ENCODE measurements at regions not wholly inside any gene's neighbourhood (a gene's known extent, or its start where the extent isn't known, plus 50 kb on each side); places are given as distances from the start of the nearest gene placed in this dataset.
"Not testable (repeated sequence)": the region's sequence is repeated elsewhere in the genome, so short reads cannot be mapped to it uniquely, and the experiment has no call there.

GRCh38 chr5:108487951-108488350 lies 106.1 kb upstream of the FBXL17 start:
- ATAC-seq (ENCODE audit: low FRiP score) (no peak), DNase-seq (no peak)
- H3K4me3 ChIP-seq (ENCODE audit: low read length in 2 of 2): no peak overlapping the region
- intact Hi-C loops (cut with DNase I): no loop called here
- H3K4me1 ChIP-seq (ENCODE audit: control insufficient read depth in 1 of 2, insufficient read depth in 2 of 2, low read length in 2 of 2): no peaks in the 10 kb centered on the region
- H3K27me3 ChIP-seq (ENCODE audit: control insufficient read depth in 1 of 2, insufficient read depth in 2 of 2, low read length in 1 of 2): no peaks in the 10 kb centered on the region
- H3K9me3 ChIP-seq (ENCODE audit: control insufficient read depth, low read length): no peaks in the 10 kb centered on the region
- no peak overlapping the region for H3K27ac ChIP-seq (ENCODE audit: low read depth in 1 of 2, low read length in 2 of 2)
- no peaks in the 10 kb centered on the region for H3K36me3 ChIP-seq (ENCODE audit: control insufficient read depth in 1 of 2, insufficient read depth in 2 of 2, low read length in 1 of 2)
- WGBS, 2 donors: 34 to 39% methylated on average over 3 of the region's 3 CpGs

DNA sequence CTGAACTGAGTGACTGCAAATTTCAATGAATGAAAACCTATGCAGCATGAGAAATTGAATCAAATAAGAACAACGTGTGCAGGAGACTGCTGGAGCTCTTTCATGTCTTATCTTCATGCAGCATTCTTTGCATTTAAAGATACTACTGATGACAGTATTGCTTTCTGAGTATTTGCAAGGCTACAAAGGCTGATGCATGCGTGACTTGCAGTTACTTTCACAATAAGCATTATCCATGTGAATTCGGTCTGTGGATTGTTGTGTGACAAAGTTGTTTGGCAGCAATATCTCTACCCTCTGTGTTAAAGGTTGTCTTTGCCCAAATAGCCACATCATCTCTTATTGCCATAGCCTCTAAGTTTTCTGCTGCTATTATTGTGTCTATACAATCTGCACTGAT lies 102.1 kb upstream of the FBXL17 start:
- 70 to 74% methylated on average over 3 of the region's 3 CpGs for WGBS, 2 donors
- no peaks in the 10 kb centered on the region for H3K27me3 ChIP-seq (ENCODE audit: control insufficient read depth in 1 of 2, insufficient read depth in 2 of 2, low read length in 1 of 2)
- no peaks in the 10 kb centered on the region for H3K9me3 ChIP-seq (ENCODE audit: control insufficient read depth, low read length)
- H3K27ac ChIP-seq (ENCODE audit: low read depth in 1 of 2, low read length in 2 of 2): no peak overlapping the region
- no peak overlapping the region for H3K4me3 ChIP-seq (ENCODE audit: low read length in 2 of 2)
- no peak for ATAC-seq (ENCODE audit: low FRiP score)
- intact Hi-C loops (cut with DNase I): no loop called here
- H3K4me1 ChIP-seq (ENCODE audit: control insufficient read depth in 1 of 2, insufficient read depth in 2 of 2, low read length in 2 of 2): no peaks in the 10 kb centered on the region
- no peaks in the 10 kb centered on the region for H3K36me3 ChIP-seq (ENCODE audit: control insufficient read depth in 1 of 2, insufficient read depth in 2 of 2, low read length in 1 of 2)
- DNase-seq: no peak

DNA sequence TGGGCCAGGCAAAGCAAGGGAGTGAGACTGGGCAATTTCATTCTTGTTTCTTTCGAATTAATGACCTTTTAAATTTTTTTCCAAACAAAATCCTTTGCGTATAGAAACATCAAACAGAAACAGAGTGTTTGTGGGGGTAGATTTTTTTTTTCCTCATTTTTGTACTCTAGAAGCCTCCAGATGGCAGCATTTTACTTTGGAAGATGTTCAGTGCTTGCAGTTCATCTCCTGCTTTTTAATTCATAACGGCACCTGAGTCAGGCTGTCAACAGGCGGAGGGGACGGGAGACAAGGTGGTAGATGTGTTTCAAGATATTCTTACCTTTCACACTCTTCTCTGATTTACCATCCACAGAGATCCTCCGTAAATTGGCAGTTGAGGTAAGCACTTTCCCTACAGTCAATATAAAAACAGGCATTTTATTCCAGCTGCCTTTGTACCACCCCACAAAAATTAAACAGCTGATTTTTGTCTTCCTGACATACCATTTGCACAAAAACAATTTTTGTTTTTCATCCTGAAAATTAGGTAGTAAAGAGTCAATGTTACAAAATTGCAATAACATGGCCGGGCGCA lies 99.5 kb upstream of the FBXL17 start:
- Histone ChIP-seq H3K9me3 (ENCODE audit: control insufficient read depth, low read length) (no peaks in the 10 kb centered on the region), H3K27ac (ENCODE audit: low read depth in 1 of 2, low read length in 2 of 2) (no peak overlapping the region), H3K4me3 (ENCODE audit: low read length in 2 of 2) (no peak overlapping the region), H3K27me3 (ENCODE audit: control insufficient read depth in 1 of 2, insufficient read depth in 2 of 2, low read length in 1 of 2) (no peaks in the 10 kb centered on the region), H3K36me3 (ENCODE audit: control insufficient read depth in 1 of 2, insufficient read depth in 2 of 2, low read length in 1 of 2) (no peaks in the 10 kb centered on the region), H3K4me1 (ENCODE audit: control insufficient read depth in 1 of 2, insufficient read depth in 2 of 2, low read length in 2 of 2) (no peaks in the 10 kb centered on the region)
- ATAC-seq (ENCODE audit: low FRiP score) (no peak), DNase-seq (no peak)
- 38 to 43% methylated on average over 8 of the region's 8 CpGs for whole genome bisulfite sequencing, 2 donors
- intact Hi-C loops (cut with DNase I): no loop called here

GRCh38 chr5:108472237-108472636 lies 90.3 kb upstream of the FBXL17 start:
- no peak overlapping the region for H3K27ac ChIP-seq (ENCODE audit: low read depth in 1 of 2, low read length in 2 of 2)
- no peaks in the 10 kb centered on the region for H3K27me3 ChIP-seq (ENCODE audit: control insufficient read depth in 1 of 2, insufficient read depth in 2 of 2, low read length in 1 of 2)
- H3K4me3 ChIP-seq (ENCODE audit: low read length in 2 of 2): no peak overlapping the region
- no peaks in the 10 kb centered on the region for H3K36me3 ChIP-seq (ENCODE audit: control insufficient read depth in 1 of 2, insufficient read depth in 2 of 2, low read length in 1 of 2)
- ATAC-seq (ENCODE audit: low FRiP score) (no peak), DNase-seq (no peak)
- intact Hi-C loops (cut with DNase I): no loop called here
- 75 to 80% methylated on average over 3 of the region's 3 CpGs for WGBS, 2 donors
- H3K4me1 ChIP-seq (ENCODE audit: control insufficient read depth in 1 of 2, insufficient read depth in 2 of 2, low read length in 2 of 2): no peaks in the 10 kb centered on the region
- H3K9me3 ChIP-seq (ENCODE audit: control insufficient read depth, low read length): no peaks in the 10 kb centered on the region

DNA sequence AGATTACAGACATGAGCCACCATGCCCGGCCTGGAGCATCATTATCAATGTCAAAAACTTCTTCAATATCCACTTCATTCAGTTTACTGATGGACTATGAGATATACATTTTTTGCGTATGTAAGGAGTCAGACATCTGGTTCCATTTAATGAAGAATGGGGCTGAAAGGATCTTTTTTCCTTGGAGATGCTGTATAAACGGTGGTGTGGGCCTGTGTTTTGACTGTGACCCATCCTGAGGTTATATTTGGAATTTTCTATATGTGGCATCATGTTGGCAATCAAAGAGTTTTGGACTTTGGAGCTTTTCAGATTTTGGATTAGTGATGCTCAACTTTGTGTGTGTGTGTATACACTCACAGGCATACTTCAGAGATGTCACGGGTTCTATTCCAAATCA lies 85.7 kb upstream of the FBXL17 start:
- no peaks in the 10 kb centered on the region for H3K9me3 ChIP-seq (ENCODE audit: control insufficient read depth, low read length)
- H3K27me3 ChIP-seq (ENCODE audit: control insufficient read depth in 1 of 2, insufficient read depth in 2 of 2, low read length in 1 of 2): no peaks in the 10 kb centered on the region
- no peaks in the 10 kb centered on the region for H3K36me3 ChIP-seq (ENCODE audit: control insufficient read depth in 1 of 2, insufficient read depth in 2 of 2, low read length in 1 of 2)
- intact Hi-C loops (cut with DNase I): no loop called here
- DNase-seq (no peak), ATAC-seq (ENCODE audit: low FRiP score) (no peak)
- H3K27ac ChIP-seq (ENCODE audit: low read depth in 1 of 2, low read length in 2 of 2): no peak overlapping the region
- no peak overlapping the region for H3K4me3 ChIP-seq (ENCODE audit: low read length in 2 of 2)
- WGBS, 2 donors: 59 to 69% methylated on average over 4 of the region's 4 CpGs
- no peaks in the 10 kb centered on the region for H3K4me1 ChIP-seq (ENCODE audit: control insufficient read depth in 1 of 2, insufficient read depth in 2 of 2, low read length in 2 of 2)

GRCh38 chr5:108461628-108462367 lies 79.9 kb upstream of the FBXL17 start:
- Histone ChIP-seq H3K36me3 (ENCODE audit: control insufficient read depth in 1 of 2, insufficient read depth in 2 of 2, low read length in 1 of 2) (no peaks in the 10 kb centered on the region), H3K4me1 (ENCODE audit: control insufficient read depth in 1 of 2, insufficient read depth in 2 of 2, low read length in 2 of 2) (no peaks in the 10 kb centered on the region), H3K27me3 (ENCODE audit: control insufficient read depth in 1 of 2, insufficient read depth in 2 of 2, low read length in 1 of 2) (no peaks in the 10 kb centered on the region), H3K4me3 (ENCODE audit: low read length in 2 of 2) (no peak overlapping the region), H3K27ac (ENCODE audit: low read depth in 1 of 2, low read length in 2 of 2) (no peak overlapping the region), H3K9me3 (ENCODE audit: control insufficient read depth, low read length) (peaks cover 2% of the 10 kb centered on the region)
- DNase-seq: no peak
- intact Hi-C loops (cut with DNase I): no loop called here
- ATAC-seq (ENCODE audit: low FRiP score): no peak
- WGBS, 2 donors: 69 to 75% methylated on average over 1 of the region's 1 CpG

GRCh38 chr5:108459769-108460168 lies 77.9 kb upstream of the FBXL17 start:
- H3K9me3 ChIP-seq (ENCODE audit: control insufficient read depth, low read length): peaks cover 3% of the 10 kb centered on the region
- H3K36me3 ChIP-seq (ENCODE audit: control insufficient read depth in 1 of 2, insufficient read depth in 2 of 2, low read length in 1 of 2): no peaks in the 10 kb centered on the region
- H3K27ac ChIP-seq (ENCODE audit: low read depth in 1 of 2, low read length in 2 of 2): no peak overlapping the region
- DNase-seq (no peak), ATAC-seq (ENCODE audit: low FRiP score) (no peak)
- WGBS, 2 donors: 61 to 72% methylated on average over 2 of the region's 2 CpGs
- H3K4me3 ChIP-seq (ENCODE audit: low read length in 2 of 2): no peak overlapping the region
- no peaks in the 10 kb centered on the region for H3K4me1 ChIP-seq (ENCODE audit: control insufficient read depth in 1 of 2, insufficient read depth in 2 of 2, low read length in 2 of 2)
- no peaks in the 10 kb centered on the region for H3K27me3 ChIP-seq (ENCODE audit: control insufficient read depth in 1 of 2, insufficient read depth in 2 of 2, low read length in 1 of 2)
- intact Hi-C loops (cut with DNase I): no loop called here

DNA sequence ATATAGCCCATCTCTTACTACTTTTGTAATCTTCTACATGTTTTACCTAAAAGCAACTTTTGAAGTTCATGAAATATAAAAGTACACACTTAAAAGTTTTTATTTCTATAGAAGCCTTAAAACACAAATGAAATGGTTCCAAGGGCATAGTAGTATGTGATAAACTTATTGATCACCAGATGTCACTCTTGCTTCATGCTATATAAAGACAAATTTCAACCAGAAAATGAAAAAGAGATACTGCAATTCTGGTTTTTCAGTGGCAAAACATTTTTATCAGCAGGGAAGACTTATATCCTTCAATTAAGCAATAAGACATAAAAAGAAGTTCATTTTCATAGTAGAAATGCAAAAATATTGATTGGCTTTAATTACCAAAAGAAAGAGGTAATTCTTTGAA lies 69.4 kb upstream of the FBXL17 start:
- H3K27me3 ChIP-seq (ENCODE audit: control insufficient read depth in 1 of 2, insufficient read depth in 2 of 2, low read length in 1 of 2): no peaks in the 10 kb centered on the region
- DNase-seq: no peak
- peaks cover 5% of the 10 kb centered on the region for H3K9me3 ChIP-seq (ENCODE audit: control insufficient read depth, low read length)
- no peaks in the 10 kb centered on the region for H3K36me3 ChIP-seq (ENCODE audit: control insufficient read depth in 1 of 2, insufficient read depth in 2 of 2, low read length in 1 of 2)
- H3K4me3 ChIP-seq (ENCODE audit: low read length in 2 of 2): no peak overlapping the region
- H3K27ac ChIP-seq (ENCODE audit: low read depth in 1 of 2, low read length in 2 of 2): no peak overlapping the region
- intact Hi-C loops (cut with DNase I): no loop called here
- ATAC-seq (ENCODE audit: low FRiP score): no peak
- H3K4me1 ChIP-seq (ENCODE audit: control insufficient read depth in 1 of 2, insufficient read depth in 2 of 2, low read length in 2 of 2): no peaks in the 10 kb centered on the region

DNA sequence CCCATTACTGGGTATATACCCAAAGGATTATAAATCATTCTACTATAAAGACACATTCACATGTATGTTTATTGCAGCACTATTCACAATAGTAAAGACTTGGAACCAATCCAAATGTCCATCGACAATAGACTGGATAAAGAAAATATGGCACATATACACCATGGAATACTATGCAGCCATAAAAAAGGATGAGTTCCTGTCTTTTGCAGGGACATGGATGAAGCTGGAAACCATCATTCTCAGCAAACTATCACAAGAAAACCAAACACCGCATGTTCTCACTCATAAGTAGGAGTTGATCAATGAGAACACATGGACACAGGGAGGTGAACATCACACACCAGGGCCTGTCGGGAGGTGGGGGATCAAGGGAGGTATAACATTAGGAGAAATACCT lies 62.2 kb upstream of the FBXL17 start:
- H3K27me3 ChIP-seq (ENCODE audit: control insufficient read depth in 1 of 2, insufficient read depth in 2 of 2, low read length in 1 of 2); H3K9me3 ChIP-seq (ENCODE audit: control insufficient read depth, low read length); H3K4me3 ChIP-seq (ENCODE audit: low read length in 2 of 2); H3K27ac ChIP-seq (ENCODE audit: low read depth in 1 of 2, low read length in 2 of 2); ATAC-seq (ENCODE audit: low FRiP score); intact Hi-C loops (cut with DNase I); DNase-seq; H3K4me1 ChIP-seq (ENCODE audit: control insufficient read depth in 1 of 2, insufficient read depth in 2 of 2, low read length in 2 of 2); H3K36me3 ChIP-seq (ENCODE audit: control insufficient read depth in 1 of 2, insufficient read depth in 2 of 2, low read length in 1 of 2): not testable (repeated sequence)
- 94 to 95% methylated on average over 3 of the region's 3 CpGs for WGBS, 2 donors
